ENCODE measurements at regions not wholly inside any gene's neighbourhood (a gene's known extent, or its start where the extent isn't known, plus 50 kb on each side); places are given as distances from the start of the nearest gene placed in this dataset.

DNA sequence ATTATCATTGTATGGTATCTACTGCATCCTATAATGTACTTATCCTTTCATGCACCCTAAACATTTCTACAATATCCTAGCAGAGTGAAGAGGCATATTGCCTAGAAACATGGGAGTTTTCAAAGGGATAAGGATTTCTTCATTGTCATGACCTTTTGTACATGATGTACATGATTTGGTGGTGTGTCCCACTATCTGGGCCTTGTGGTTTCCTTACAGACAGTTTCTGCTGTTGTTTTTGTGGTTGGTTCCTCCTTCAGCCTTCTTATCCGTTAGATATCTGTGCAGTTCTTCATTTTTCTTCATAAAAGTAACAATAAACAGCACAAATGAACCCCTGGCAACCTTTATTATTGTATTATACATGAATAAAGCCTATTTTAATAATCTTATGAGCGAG, 70.4 kb upstream of the BACH1 start:
- no peak for DNase-seq (ENCODE audit: low read depth)

DNA sequence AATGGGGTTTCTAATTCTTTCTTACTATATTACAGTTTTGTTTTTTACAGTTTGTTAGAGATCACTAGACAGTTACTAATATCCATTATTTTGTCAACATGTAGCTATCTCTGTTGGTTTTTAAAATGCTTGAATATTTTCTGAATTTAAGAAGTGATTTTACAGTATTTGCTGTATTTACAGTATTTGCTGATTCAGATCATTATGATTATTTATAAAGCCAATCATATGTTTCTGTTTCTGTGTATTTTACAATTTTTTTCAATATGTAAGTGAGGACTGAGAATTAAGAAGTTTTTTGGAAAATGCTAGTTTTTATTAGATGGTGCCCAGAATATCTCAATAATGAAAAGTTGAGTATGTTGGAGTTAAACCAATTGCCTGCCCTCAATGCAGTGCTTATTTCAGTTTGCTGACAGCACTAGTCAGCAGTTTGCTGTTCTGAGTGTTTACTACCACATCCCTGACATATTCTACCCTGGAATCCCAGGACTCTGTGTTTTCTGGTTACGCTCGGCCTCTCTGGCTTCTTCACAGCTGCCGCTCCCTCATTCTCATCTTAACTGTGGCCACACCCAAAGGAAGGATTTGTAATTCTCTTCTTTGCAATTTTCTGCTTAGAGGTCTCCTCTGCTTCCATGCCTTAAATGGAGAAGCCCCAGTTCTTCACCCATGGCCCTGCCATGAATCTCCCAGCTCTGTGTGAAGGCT, 68.0 kb upstream of the BACH1 start:
- peak; percentile 95 for DNase-seq (ENCODE audit: low read depth)

- DNase-seq (ENCODE audit: low read depth): no peak
Observed at GRCh38 chr21:29231756-29232529, 66.8 kb upstream of the BACH1 start.

- DNase-seq (ENCODE audit: low read depth): no peak
Observed at GRCh38 chr21:29232530-29233255, 66.0 kb upstream of the BACH1 start.

GRCh38 chr21:29233256-29233546, 65.5 kb upstream of the BACH1 start:
- no peak for DNase-seq (ENCODE audit: low read depth)

- DNase-seq (ENCODE audit: low read depth): no peak
Observed at GRCh38 chr21:29233611-29234540, 64.8 kb upstream of the BACH1 start.

- no peak for DNase-seq (ENCODE audit: low read depth)
Observed at GRCh38 chr21:29235714-29236197, 63.0 kb upstream of the BACH1 start.

- DNase-seq (ENCODE audit: low read depth): no peak
Observed at GRCh38 chr21:29236201-29236600, 62.5 kb upstream of the BACH1 start.

GRCh38 chr21:29237110-29238052, 61.3 kb upstream of the BACH1 start:
- DNase-seq (ENCODE audit: low read depth): no peak

- no peak for DNase-seq (ENCODE audit: low read depth)
Observed at GRCh38 chr21:29238053-29238966, 60.4 kb upstream of the BACH1 start.

- DNase-seq (ENCODE audit: low read depth): peak; percentile 44
Observed at GRCh38 chr21:29238967-29239290, 59.8 kb upstream of the BACH1 start.

GRCh38 chr21:29240136-29240535, 58.6 kb upstream of the BACH1 start:
- no peak for DNase-seq (ENCODE audit: low read depth)

DNA sequence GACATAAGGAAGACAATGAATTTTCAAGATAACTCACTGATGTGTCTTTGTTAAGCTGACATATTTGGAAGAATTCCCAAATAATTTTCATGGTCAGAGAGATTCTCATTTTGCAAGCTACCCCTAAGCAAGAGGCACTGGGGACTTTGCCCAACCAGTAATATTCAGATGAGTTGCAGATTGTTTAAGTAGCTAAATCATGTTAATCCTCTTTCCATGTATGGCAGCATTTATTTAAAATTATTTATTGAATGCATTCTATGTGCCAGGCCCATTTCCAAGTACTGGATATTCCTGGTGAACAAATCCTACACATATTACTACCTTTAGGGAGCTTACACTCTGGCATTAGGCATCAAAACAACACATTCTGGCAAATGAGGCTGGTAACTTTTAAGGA, 56.5 kb upstream of the BACH1 start:
- DNase-seq (ENCODE audit: low read depth): no peak

GRCh38 chr21:29243188-29243587, 55.5 kb upstream of the BACH1 start:
- DNase-seq (ENCODE audit: low read depth): no peak

- DNase-seq (ENCODE audit: low read depth): no peak
Observed at GRCh38 chr21:29245104-29245643, 53.5 kb upstream of the BACH1 start.

DNA sequence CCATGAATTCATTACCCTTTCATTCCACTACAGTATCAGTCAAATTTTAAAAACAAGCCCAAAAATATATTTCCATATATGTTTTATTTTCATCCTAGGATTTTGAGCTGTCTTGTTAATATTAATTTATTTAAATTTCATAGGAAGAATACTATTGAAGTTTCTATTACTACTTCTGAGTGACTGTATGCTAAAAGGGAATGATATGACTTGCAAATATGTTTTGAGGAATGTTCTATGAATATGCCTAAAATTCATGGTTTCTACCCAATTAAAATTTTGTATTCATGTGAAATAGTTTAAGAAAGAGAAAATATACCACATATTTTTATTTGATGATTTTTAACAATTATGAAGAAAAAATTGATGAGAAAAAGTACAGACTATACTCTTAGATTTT, 52.9 kb upstream of the BACH1 start:
- no peak for DNase-seq (ENCODE audit: low read depth)

DNA sequence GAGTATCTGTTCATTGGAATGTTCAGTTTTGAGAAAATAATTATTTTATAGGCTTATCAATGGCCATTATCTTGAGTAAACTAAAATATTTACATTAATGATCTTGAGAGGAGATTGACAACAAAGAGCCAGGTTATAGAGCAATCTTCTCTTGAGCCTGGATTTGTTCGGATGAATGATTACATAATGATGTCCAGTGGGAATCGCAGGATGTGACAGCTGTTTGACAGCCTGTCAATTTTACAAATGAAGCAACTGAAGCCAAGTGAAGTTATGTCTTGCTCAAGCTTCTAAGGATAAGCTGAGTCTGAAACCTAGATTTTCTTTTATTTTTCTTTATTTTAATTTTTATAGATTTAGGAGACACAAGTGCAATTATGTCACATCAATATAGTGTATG, 52.1 kb upstream of the BACH1 start:
- no peak for DNase-seq (ENCODE audit: low read depth)

DNA sequence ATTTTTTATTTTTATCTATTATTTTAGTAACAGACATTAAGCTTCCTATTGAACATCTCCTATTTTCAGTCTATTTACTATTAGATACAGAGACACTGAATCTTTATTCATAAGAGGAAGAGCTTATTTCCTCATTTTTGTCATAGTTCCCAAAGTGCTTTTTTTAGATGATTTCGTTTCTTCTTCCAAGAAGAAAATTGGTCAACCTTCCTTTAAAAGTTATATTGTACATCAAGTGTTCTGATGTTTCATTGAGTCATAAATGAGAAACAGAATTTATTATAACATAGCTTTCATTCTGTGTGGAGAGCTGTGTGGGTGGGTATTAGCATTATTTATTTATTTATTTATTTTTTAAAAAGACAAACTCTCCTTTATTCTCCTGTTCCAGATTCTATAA, 50.6 kb upstream of the BACH1 start:
- DNase-seq (ENCODE audit: low read depth): no peak
